CD4-positive, alpha-beta T cell treated with Interferon gamma for 1 hour (primary cell): ENCODE measurements at regions not wholly inside any gene's neighbourhood (a gene's known extent, or its start where the extent isn't known, plus 50 kb on each side); places are given as distances from the start of the nearest gene placed in this dataset.

Experiments used
- DNase-seq: peaks from one replicate; pipeline ENCODE4 v3.0.0-alpha.2; 2020

DNA sequence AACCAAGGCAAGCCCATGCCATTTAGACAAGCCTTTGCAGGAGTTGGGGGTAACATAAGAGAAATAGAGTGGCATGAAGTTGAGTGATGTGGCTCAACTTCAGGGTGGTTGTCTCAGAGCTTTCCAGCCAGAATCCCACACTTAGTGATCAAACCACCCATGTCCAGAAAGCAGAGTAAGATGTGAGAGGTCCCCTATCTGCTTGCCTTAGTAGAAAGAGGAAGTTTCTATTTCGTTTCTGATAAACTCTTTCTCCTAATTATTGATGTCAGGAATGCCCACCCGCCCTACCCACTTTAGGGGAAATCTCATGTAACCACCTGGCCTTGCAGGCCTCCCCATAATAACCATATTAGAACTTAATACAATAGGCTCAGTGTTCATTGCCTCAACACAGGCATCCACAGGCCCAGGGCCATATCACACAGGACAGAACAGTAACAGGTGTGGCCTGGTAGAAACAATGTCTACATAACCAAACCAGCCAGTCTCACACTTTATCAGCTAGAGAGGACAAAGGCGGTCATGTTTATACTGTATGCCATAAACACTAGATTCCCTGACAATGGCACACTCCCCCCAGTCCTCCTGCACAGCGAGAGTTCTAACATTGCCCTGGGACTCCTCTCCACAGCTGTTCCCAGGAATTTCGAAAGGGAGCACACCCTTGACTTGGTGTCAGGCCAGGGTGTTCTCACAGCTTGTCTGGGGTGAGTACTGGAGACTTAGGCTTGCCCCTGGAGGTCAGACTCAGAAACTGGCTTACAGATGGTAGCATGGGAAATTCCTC, 364.4 kb downstream of the CXCL12 start:
- DNase-seq = no peak

DNA sequence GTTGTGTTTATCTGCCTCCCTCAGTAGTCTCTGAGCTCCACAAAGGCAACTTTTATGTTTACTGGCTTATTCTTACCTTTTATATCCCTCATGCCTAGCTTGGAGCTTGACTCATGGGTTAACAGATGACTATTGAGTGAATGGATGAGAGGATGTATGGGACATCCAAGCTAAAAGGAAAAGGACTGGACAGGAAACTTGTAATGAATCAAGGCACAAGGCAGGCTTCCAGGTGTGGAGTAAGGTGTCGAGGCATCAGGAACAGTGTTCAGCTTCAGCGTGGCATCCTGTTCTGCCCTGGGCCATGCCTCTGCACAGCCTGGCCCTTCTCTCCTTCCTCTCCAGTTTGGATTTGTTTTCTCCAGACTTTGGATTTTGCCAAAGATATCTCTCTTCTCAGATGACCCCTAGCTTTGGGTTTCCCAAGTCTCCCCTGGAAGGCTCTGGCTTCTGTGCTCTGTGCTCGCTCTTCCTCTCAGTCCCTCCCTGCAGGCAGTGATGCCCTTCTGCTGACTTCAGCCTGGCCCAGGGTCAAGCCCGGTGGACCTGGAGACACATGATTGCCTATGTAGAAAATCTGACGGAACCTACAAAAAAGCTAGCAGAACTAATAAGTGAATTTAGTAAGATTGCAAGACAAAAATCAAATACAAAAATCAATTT, 367.3 kb downstream of the CXCL12 start:
- no peak for DNase-seq

DNA sequence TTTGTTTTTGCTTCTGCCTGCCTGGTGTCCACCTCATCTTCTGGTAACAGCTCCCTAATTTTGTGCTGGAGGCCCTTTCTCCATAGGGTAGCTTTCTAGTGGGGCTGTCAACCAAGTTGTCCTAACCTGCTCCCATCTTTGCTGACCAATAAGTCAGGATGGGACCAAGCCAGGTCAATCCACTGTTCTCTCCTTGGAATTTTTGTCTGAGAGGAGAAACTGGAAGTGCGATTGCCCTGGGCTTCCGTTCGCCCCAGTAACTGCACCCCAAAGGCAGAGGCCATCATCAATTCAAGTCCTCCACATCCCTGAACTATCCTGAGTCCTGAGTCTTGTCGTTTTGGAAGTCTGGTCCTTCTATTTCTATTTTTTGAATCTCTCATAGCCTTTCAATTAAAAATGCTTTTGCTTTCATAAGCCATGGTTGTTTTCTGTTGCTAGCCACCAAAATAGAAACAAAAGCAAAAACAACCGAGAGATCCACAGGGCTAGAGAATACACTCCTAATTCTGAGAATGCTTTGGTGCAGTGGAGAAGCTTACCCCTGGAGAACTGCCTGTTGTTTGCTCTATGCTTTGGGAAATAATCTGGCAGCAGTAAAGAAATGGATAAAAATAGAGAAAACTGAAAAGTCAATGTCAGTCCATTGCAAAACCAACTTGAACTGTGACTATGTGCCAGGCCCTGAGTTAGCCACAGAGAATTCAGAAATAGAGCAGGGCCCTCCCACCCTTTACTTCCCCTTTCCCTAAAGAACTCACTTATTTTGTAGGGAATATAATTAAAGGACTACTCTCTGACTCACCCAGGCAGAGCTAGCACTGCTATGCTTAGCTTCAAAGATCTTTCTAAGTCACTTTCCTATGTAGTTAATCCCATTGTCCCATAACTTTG, 368.1 kb downstream of the CXCL12 start:
- DNase-seq = no peak

DNA sequence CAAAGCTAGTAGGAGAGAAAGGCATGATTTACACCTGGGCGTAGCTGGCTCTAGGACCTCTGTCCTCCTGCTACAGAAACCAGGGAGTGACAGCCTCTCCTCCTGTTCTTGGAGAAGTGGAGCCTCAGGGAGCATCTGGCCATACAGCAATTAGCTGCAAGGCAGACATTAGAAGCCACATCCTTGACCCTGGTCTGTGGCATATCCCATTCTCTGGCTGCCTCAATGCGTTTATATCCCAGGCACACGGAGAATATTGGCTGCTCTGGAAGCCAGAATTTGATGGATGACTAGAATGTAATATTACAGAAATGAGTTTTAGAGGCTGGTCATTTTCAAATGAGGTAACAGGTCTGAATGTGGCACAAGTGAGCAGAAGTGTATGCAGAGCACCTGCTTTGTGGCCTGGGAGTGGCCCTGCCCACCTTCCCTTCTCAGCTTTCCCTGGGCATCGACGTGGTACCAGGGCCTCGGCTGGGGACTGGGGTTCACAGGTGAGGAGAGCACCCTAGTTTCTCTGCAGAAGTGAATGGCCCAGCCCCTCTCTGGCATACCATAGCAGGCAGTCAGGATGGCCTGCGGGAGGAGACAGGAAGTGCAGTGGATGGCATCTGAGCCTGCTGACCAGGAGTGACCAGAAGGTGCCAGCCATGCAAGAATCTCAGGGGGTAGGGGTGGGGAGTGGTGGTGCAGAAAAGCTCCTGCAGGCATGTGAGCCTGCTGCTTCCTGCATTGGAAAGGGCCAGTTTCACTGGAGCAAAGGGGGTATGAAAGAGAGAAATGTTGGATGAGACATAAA, 367.2 kb upstream of the ZNF32 start:
- DNase-seq = no peak

DNA sequence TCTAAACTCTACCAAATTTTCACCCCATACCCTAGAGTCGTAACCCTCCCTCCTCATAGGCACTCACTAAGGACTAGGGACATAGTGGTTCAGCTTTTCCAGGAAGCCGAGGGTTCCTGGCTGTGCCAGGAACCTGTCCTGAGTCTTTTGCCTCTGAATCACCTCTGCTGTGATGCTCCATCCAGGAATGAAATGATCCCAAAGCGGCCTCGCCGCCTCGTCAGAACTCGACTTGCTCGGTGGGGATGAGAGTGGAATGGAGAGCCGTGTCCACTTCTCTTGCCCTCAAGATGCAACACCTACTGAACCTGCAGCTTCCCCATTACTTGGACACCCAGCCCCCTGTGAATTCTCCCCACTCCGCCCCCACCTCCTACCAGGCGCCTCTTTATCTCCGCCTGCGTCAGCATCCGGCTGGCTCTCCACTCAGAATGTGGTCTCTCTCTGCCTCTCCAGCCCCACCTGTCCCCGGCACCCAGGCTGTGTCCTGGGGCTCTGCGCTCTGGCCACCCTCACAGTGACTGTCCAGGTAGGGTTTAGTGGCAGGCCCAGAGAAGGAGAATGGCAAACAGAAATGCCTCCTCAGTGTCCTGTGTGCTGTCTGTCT, 366.1 kb upstream of the ZNF32 start:
- DNase-seq = no peak

DNA sequence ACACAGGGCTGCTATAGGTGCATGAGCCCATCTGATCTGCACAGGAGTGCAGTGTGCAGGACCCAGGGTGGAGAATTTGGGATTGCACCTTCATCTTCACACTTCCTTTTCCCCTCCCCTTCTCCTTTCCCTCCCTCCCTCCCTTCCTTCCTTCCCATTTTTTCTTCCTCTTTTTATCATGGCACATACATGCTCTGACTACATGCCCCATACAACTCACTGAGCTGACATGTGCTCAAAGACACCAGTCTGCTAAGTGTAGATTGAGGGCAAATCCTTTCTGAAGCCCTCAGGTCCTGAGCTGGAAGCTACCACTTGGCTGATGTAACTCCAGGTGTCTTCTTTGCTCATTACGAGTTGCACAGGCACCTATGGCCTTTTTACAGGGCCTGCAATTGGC, 365.3 kb upstream of the ZNF32 start:
- no peak for DNase-seq

DNA sequence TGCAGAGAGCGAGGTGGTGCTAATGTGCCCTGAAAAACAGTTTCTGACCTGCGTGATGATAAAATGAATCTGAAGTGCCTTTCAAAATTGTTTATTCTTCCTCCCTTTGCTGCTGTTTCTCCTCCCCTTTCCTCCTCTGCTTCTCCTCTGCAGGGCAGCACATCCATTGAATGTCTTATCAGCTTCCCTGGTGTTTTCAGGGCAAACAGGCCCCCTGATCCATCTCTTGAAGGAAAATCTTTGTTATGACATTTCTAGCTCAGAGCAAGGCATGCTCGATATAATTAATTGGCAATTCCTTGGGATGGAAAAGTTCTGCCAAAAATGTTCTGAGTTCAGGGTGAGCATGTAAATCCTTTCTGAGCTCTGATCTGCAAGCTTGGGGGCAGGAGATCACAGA, 364.2 kb upstream of the ZNF32 start:
- DNase-seq = no peak

DNA sequence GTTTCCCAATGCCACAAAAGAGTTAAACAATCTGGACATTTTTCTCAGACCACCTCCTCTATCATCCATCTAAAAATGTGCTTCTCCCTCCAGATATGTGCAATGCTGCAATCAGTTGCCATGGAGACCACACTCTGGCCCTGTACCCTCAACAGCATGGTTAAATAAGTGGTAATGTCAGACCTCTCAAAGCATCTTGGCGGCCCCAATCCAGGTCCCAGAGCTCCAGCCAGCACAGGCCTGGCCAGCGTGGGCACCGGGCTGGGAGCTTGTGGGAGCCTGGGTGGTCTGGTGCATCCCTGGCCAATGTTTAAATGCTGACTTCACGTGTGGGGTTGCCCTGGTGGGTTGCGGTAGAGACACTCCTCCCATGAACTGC, 362.9 kb upstream of the ZNF32 start:
- no peak for DNase-seq

DNA sequence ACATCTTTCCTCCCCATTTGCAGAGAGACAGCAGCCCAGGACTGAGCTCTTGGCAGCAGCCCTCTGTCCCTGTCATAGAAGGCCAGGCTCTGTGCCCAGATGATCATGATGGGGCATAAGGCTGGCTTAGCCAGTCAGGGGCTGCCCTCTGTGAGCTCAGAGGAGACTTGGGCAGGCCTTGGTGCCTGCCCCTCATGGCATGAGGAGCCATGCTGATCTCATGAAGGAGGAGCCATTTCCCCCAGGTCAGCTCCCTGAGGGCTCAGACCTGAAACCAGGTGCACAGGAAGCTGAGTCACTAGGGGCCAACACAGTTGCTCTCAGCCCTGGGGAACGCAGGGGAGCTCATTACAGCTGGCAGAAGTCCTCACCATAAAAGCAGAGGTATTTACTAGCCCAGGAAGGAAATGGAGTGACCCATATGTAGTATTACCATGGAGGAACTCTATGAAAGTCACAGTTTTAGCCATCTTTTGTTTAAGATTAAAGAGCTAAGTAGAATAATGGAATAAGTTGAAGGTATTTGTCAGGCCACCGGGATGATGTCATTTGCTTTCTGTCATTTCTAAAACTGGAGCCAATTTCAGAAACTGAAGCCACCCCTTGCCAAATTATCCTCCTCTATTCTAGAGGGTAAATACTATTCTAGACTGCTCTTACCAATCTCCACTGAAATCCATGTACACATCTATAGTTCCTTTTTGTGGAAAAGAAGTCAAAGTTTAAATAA, 362.4 kb upstream of the ZNF32 start:
- no peak for DNase-seq

DNA sequence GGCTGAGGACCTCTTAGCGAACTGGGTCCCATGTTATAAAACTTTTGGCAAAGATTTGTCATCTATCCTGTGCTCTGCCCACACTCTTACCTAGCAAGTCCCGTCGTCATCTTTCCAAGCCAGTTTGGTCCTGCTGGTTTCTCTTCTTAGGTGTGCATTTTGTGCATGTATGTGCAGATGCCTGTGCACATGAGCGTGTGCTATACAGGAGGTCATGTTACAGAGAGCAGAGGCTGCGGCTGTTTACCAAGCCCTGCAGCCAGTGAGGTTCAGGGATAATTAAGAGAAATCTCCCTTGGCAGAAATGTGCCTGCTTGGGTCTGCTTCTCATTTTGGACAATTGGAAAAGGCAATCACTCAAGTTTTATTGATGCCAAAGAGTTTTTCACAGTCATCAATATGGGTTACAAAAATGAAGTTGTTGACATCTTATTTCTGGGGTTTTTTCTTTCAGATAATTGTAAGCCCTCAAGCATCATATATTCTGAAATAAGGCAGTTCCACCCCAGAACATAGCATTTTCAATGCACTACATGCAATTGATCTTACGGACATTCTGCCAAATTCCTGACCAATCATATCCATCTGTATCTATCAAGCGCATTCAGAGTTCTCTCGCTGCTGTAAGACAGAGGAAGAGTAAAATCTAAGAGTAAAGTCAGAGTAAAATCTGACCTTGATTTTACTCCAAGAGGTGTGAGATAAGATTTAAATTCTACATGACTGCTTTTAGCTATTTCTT, 361.4 kb upstream of the ZNF32 start:
- DNase-seq = no peak

DNA sequence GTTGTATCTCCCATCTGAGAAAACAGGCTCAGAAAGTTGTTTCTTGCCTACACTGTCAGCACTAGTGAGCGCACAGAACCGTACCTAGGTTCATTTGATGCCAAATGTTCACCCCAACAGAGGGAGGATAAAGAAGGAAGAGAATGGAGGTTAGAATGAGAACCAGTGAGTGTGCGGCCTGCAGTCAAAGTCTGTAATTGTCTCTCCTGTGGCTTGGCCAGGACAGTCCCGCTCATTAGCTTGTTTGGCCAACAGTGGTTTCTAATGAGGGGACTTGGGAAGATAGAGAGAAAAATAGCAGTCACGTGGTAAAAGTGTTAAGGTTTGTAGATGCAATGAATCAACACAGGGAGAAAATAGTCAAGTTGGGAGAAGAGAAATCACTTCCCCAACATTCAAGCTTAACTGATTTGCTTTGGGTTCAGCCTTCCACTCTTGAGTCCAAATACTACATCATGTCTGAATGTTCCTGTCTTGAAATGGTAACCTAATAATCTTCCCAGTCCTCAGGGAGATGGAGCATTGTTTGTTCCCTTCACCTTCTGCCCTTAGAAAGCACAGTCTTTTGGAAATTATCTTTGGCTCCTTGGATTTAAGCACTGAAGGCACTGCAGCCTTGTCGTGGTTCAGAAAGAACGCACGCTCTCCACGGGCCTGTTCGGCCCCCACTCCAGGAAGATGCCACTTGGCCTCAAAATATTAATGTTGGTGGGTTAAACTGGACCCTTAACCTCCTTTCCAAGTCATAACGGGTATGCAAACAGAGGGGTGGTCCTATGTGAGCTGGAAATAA, 360.4 kb upstream of the ZNF32 start:
- DNase-seq = no peak

DNA sequence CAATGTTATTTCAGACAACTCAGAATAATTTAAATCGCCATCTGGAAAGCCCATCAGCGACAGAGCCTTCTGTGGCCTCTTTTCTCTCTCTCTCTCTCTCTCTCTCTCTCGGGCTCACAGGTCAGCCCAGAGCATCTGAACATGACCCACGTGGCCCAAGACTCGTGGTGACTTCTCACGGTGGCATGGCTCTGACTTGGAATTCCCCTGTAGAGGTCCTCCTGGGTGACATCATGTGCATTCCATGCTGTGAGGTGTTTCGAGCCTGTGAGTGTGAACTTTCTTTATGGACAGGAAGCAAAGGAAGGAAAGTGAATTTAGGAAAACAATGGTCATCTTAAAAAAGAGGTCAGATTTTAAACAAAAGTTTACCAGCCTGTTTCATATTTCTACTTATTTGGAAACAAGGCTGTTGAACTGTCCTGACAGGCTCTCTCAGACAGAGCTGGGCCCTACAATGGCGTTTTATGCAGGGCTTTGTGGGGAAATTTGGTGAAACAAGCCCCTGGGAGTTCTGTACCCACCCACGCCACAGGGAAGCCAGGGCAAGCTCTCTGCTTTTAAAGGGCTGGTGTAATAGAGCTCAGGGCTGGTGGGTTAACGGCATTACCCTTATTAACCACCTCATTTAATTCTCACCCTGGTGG, 359.7 kb upstream of the ZNF32 start:
- DNase-seq = no peak

DNA sequence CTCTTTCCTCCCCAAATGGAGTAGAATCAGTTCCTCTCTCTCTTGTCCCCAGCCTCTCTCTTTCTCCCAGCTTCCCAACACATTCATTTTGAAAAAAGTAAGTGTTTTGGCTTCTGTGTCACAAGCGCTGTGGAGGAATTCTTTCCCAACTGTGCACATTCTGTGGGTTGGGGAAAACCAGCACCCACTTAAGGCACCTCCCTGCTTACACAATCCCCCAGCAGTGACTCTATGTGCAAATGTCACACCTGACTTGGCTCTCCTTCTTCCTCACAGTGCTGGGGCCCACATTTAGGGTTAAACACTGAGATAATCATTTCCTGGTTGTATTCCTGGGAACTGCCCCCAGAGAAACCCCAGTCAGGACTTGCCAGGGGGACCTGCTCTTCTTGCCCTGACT, 358.1 kb upstream of the ZNF32 start:
- DNase-seq = no peak

DNA sequence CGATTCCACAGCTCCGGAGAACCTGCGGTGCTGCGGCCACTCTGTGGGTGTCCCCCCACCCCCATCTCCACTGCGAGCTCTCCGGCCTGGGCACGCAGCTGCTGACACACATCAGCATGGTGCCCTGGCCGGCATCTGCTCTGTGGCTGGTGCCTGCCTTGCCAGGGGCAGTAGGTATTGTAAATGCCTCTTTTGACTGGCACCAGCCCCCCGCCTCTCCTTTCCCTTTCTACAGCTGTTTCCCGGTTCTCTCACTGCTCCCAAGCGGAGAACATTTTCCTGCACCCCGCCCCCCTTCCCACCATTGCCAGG, 357.1 kb upstream of the ZNF32 start:
- DNase-seq = no peak

DNA sequence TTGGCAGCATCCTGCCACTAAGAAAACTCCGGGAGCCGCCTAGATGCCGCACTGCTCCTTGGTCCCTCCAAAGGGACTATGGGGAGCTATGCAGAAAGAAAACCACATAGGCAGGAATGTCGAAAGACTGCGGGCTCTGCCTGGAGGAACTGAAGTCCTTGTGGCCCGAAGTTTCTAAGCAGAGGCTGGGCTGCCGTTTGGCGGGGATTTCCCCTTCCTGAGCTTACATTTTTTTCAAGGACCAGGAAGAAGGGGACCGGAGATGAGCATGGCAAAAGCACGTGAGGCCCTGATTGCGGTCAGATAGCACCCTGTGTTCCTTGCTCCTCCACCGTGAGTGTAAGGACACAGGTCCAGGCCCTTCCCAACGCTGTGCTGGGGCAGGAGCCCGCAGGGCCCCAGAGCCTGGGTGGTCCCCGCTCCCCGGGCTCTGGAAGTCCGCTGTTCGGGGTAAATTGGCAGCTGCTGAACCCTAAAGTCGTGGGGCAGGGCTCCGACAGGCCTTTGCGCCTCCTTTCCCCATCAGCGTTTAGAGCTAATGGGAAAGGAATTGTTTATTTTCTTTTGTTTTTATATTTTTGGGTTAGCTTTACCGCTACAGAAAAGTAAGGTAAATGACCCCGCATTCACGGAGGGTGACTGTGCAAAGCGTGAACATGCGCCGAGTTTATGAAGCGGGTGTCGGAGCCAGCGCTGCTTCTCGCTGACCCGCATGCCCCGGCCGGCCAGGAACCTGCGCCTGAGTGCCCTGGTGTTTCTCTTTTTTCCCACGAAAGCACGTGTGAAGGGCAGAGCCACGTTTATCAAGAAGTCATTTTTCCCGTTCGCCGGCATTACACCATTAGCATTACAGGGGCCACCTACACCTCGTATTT, 356.5 kb upstream of the ZNF32 start:
- DNase-seq = no peak

DNA sequence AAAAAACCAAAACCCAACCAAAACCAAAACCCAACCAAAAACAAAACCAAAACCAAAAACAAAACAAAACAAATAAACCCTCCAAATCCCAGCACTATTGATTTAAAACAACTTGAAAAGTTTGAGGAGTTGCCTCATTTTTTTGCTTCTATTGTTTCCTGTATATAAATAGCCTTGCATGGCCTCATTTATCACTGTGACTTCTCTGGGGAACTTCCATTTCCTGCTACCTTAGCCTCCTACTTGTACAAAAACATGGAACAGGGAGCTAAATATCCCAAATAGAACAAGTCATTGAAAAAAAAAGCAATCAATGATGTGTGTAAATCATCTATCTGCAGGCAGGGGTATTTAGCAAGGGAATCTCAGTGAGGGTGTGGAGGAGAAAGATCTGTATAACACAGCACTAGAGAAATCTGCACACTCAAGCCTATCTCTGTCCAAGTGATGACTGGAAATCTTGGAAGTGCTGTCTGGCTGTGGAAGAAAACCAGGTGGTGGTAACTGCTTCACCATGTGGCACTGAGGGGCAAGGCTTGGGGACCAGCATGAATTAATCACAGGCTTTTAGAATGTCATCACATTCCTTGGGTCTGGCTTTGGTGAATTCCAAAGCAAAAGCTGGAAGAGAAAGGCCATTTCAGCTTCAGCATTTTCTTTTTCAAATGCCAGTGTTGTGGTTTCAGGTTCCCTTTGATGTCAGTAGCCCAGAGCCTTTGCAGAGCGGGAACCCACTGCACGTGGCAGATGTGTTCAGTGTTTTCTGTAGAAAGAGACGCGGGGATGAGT, 349.5 kb upstream of the ZNF32 start:
- DNase-seq = no peak

DNA sequence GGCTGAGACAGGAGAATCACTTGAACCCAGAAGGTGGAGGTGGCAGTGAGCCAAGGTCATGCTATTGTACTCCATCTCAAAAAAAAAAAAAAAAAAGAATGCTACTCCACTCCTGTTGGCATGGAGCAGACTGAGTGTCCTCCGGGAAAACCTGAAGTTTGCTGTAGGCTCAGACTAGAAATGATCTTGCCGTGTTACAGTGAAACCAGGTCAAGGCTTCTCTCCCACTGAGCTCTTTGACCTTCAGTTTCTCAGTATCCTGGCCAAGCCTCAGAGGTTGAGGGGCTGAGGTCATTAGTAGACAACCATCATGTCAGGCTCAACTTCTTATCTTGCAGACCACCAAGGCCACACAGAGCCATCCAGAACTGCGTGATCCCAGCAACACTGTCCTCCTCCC, 348.6 kb upstream of the ZNF32 start:
- no peak for DNase-seq

DNA sequence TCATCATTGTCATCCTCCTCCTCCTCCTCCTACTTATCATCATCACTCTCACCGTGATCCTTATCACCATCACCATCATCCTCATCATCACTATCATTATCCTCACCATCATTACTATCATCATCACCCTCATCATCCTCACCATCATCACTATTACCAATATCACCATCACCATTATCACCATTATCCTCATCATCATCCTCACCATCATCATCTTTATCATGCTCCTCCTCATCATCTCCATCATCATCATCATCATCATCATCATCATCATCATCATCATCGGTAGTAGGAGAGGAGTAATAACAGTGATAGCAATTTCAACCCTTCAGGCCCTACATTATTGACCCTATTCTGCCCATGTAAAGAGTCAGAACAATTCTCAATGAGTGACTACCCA, 345.9 kb upstream of the ZNF32 start:
- DNase-seq = no peak
